ENCODE measurements at regions not wholly inside any gene's neighbourhood (a gene's known extent, or its start where the extent isn't known, plus 50 kb on each side); places are given as distances from the start of the nearest gene placed in this dataset.

DNA sequence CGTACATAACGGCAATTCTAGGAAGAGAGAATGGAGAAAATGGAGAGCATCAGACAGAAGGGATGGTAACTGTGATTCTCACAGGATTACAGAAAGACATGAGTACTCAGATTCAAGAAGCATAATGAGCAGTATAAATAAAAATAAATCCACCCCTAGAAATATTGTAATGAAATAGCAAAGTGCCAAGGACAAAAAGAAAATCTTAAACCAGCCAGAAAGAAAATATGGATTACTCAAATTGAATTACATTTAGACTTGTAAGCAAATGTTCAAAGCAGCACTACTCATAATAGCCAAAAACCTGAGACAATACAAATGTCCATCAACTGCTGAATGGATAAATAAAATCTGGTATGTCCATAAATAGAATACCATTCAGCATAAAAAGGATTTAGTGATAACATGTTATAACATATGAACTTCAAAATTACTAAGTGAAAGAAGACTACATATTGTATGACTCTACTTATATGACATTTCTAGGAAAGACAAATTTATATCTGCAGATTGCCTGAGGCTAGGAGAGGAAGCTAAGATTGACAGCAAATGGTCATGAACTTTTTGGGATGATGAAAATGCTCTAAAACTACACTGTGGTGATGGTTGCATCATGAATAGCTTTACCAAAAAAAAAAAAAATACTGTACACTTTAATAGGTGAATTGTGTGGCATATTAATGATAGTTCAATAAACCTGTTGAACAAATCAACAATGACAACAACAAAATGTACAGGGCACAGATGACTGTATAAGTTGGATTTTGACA is 63.4 kb upstream of the SPTBN1 start:
- TF ChIP-seq EZH2 (conservative IDR thresholded peaks at IDR 0.05; ENCODE audit: low read depth, low read length) = no peak
- TF ChIP-seq, protein P1, sequence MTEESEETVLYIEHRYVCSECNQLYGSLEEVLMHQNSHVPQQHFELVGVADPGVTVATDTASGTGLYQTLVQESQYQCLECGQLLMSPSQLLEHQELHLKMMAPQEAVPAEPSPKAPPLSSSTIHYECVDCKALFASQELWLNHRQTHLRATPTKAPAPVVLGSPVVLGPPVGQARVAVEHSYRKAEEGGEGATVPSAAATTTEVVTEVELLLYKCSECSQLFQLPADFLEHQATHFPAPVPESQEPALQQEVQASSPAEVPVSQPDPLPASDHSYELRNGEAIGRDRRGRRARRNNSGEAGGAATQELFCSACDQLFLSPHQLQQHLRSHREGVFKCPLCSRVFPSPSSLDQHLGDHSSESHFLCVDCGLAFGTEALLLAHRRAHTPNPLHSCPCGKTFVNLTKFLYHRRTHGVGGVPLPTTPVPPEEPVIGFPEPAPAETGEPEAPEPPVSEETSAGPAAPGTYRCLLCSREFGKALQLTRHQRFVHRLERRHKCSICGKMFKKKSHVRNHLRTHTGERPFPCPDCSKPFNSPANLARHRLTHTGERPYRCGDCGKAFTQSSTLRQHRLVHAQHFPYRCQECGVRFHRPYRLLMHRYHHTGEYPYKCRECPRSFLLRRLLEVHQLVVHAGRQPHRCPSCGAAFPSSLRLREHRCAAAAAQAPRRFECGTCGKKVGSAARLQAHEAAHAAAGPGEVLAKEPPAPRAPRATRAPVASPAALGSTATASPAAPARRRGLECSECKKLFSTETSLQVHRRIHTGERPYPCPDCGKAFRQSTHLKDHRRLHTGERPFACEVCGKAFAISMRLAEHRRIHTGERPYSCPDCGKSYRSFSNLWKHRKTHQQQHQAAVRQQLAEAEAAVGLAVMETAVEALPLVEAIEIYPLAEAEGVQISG (CRISPR knock-in tag; IDR thresholded peaks at IDR 0.05) = no peak
- no peak for TF ChIP-seq POLR2A (IDR thresholded peaks at IDR 0.05; ENCODE audit: insufficient read depth in 1 of 2, low read depth in 2 of 2, low read length in 2 of 2)
- TF ChIP-seq, protein P2, sequence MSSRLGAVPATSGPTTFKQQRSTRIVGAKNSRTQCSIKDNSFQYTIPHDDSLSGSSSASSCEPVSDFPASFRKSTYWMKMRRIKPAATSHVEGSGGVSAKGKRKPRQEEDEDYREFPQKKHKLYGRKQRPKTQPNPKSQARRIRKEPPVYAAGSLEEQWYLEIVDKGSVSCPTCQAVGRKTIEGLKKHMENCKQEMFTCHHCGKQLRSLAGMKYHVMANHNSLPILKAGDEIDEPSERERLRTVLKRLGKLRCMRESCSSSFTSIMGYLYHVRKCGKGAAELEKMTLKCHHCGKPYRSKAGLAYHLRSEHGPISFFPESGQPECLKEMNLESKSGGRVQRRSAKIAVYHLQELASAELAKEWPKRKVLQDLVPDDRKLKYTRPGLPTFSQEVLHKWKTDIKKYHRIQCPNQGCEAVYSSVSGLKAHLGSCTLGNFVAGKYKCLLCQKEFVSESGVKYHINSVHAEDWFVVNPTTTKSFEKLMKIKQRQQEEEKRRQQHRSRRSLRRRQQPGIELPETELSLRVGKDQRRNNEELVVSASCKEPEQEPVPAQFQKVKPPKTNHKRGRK (CRISPR knock-in tag; IDR thresholded peaks at IDR 0.05) = no peak
- TF ChIP-seq CENPX (CRISPR knock-in tag; IDR thresholded peaks at IDR 0.05) = no peak
- TF ChIP-seq, protein P3, sequence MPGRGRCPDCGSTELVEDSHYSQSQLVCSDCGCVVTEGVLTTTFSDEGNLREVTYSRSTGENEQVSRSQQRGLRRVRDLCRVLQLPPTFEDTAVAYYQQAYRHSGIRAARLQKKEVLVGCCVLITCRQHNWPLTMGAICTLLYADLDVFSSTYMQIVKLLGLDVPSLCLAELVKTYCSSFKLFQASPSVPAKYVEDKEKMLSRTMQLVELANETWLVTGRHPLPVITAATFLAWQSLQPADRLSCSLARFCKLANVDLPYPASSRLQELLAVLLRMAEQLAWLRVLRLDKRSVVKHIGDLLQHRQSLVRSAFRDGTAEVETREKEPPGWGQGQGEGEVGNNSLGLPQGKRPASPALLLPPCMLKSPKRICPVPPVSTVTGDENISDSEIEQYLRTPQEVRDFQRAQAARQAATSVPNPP (CRISPR knock-in tag; IDR thresholded peaks at IDR 0.05) = no peak
- TF ChIP-seq GZF1 (CRISPR knock-in tag; IDR thresholded peaks at IDR 0.05) = no peak
- TF ChIP-seq, protein P4, sequence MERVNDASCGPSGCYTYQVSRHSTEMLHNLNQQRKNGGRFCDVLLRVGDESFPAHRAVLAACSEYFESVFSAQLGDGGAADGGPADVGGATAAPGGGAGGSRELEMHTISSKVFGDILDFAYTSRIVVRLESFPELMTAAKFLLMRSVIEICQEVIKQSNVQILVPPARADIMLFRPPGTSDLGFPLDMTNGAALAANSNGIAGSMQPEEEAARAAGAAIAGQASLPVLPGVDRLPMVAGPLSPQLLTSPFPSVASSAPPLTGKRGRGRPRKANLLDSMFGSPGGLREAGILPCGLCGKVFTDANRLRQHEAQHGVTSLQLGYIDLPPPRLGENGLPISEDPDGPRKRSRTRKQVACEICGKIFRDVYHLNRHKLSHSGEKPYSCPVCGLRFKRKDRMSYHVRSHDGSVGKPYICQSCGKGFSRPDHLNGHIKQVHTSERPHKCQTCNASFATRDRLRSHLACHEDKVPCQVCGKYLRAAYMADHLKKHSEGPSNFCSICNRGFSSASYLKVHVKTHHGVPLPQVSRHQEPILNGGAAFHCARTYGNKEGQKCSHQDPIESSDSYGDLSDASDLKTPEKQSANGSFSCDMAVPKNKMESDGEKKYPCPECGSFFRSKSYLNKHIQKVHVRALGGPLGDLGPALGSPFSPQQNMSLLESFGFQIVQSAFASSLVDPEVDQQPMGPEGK (CRISPR knock-in tag; IDR thresholded peaks at IDR 0.05) = no peak

Measured in HepG2 (cell line).